ENCODE measurements at regions not wholly inside any gene's neighbourhood (a gene's known extent, or its start where the extent isn't known, plus 50 kb on each side); places are given as distances from the start of the nearest gene placed in this dataset.

DNA sequence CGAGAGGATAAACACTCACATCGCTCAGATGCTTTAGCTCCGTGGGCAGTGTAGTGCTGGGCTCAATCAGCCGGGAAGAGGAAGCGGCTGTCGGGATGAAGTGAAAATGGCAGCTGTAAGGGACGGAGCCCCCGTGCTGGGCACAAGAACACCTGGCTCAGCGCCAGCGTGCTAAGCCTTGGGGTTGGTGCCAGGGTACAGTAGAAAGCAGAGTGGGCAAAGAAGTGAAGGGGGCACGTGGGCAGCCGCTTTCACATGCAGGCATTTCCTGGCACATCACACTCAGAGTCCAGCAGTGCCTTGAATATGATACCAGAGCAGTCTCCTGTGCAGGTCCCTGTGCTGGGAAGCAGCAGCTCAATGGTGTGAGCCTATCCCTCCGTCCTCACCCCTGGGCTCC is 51.1 kb upstream of the FOXF1 start:
- peaks cover 6% of the 10 kb centered on the region for H3K9me3 ChIP-seq
- no peaks in the 10 kb centered on the region for H3K27me3 ChIP-seq (replicated peaks; ENCODE audit: insufficient read depth)
- no peak overlapping the region for H3K27ac ChIP-seq
- H3K36me3 ChIP-seq = no peaks in the 10 kb centered on the region
- DNase-seq (ENCODE audit: low spot score) (no peak), ATAC-seq (ENCODE audit: insufficient number of reproducible peaks, low FRiP score, low read depth) (no peak)
- H3K4me3 ChIP-seq = no peak overlapping the region
- H3K4me1 ChIP-seq (ENCODE audit: control insufficient read depth in 1 of 2, low read depth in 2 of 2) = no peaks in the 10 kb centered on the region
- TF ChIP-seq, protein P1, sequence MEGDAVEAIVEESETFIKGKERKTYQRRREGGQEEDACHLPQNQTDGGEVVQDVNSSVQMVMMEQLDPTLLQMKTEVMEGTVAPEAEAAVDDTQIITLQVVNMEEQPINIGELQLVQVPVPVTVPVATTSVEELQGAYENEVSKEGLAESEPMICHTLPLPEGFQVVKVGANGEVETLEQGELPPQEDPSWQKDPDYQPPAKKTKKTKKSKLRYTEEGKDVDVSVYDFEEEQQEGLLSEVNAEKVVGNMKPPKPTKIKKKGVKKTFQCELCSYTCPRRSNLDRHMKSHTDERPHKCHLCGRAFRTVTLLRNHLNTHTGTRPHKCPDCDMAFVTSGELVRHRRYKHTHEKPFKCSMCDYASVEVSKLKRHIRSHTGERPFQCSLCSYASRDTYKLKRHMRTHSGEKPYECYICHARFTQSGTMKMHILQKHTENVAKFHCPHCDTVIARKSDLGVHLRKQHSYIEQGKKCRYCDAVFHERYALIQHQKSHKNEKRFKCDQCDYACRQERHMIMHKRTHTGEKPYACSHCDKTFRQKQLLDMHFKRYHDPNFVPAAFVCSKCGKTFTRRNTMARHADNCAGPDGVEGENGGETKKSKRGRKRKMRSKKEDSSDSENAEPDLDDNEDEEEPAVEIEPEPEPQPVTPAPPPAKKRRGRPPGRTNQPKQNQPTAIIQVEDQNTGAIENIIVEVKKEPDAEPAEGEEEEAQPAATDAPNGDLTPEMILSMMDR (IDR thresholded peaks at IDR 0.05) = no peak
